ENCODE measurements at regions not wholly inside any gene's neighbourhood (a gene's known extent, or its start where the extent isn't known, plus 50 kb on each side); places are given as distances from the start of the nearest gene placed in this dataset.

DNA sequence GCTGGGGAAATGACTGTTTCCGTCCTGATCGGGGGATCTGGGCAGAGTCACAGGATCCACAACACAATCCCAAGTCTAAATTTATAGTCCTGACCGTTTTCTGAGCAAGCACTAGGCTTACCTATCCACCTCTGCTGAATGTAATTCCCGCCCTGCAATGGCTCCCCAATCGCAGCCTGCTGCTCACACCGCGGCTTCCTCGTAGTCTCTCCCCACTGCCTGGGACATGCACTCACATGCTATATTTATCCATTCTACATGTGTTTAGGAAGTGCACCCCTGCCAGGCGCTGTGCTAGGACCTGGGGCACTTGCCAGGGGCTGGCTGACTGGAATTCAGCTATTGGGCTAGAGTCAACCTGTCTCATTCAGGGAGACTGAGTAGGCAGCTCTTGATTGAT lies 246.6 kb upstream of the CSF3R start:
- TF ChIP-seq POLR2A (IDR thresholded peaks at IDR 0.05): no peak
- no peak for TF ChIP-seq CTCF (IDR thresholded peaks at IDR 0.05)
